LNCAP (cell line): ENCODE measurements at regions not wholly inside any gene's neighbourhood (a gene's known extent, or its start where the extent isn't known, plus 50 kb on each side); places are given as distances from the start of the nearest gene placed in this dataset.

Experiments
- TF ChIP-seq, protein P1 (sequence below): fragments of 450-650 bp; IDR thresholded peaks from 2 replicates; pipeline ENCODE4 v1.5.1; 2017; ENCODE audit warnings: mild to moderate bottlenecking

- TF ChIP-seq, protein P1, sequence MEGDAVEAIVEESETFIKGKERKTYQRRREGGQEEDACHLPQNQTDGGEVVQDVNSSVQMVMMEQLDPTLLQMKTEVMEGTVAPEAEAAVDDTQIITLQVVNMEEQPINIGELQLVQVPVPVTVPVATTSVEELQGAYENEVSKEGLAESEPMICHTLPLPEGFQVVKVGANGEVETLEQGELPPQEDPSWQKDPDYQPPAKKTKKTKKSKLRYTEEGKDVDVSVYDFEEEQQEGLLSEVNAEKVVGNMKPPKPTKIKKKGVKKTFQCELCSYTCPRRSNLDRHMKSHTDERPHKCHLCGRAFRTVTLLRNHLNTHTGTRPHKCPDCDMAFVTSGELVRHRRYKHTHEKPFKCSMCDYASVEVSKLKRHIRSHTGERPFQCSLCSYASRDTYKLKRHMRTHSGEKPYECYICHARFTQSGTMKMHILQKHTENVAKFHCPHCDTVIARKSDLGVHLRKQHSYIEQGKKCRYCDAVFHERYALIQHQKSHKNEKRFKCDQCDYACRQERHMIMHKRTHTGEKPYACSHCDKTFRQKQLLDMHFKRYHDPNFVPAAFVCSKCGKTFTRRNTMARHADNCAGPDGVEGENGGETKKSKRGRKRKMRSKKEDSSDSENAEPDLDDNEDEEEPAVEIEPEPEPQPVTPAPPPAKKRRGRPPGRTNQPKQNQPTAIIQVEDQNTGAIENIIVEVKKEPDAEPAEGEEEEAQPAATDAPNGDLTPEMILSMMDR: no peak
Measured at GRCh38 chr1:79663916-79664315, 657.4 kb upstream of the ADGRL4 start.

- TF ChIP-seq, protein P1: no peak
Measured at GRCh38 chr1:79662596-79662995, 656.1 kb upstream of the ADGRL4 start.

DNA sequence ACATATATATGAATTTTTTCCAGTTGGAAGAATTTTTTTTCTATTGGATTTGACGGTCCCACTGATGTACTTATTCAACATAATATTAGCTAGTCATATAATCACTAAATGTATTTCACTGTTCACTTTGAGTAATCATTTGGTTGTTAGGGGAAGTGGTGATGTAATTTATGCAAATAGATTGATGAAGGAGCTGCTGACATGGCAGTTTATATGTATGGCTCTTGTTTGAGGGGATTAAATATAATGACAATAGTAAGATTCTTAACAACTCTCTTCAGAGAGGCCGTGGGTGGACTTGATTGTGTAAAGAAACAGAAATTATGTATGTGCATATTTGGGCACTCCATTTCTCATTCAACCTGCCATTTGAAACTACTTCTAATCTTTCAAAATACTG lies 653.6 kb upstream of the ADGRL4 start:
- TF ChIP-seq, protein P1: no peak

DNA sequence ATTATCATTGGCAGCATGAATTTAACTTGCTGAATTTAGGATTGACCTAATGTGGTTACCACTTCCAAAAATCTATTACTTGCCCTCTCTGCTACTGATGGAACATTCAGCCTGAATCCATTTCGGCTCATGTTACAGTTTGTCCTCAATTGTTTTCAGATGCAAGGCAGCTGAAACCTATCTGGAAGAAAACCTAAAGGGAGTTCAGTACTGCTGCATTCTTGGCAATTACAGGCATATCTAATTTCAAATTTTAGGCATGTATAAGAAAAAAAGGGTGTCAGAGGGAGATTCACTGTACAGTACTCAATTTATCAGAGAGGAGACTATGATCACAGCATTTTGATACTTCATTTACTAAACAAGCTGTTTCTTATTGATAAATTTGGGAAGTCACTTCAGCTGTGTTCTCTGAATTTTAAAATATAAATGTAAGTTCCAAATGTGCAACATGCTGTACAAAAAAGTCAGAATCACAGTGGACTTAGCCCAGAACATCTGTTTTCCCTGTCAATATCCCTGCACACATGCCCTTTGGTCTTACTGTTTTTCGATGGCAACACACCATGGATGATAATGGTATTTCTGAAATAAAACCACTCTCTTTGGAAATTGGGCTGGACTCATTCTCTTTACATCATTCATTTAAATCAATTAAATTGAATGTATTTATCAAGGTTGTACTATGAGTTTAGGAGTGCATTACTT lies 651.6 kb upstream of the ADGRL4 start:
- TF ChIP-seq, protein P1: no peak

DNA sequence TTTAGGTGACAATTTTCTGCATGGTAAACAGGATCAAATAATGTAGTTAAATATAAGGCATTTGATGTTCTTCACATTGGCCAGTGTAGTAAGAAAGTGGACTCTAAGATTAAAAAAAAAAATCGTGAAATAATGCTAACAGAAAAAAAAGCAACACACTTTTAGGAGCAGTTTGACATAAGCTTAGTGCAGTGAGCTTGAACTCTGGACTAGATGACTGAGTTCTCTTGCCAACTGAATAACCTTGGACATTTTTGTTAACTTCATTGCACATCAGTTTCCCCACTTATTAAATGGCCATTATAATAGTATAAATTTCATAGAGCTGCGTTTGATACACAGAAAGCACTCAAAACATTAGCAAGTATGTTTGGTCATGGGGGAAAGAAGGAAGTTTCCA lies 649.3 kb upstream of the ADGRL4 start:
- TF ChIP-seq, protein P1: no peak

- TF ChIP-seq, protein P1: no peak
Measured at GRCh38 chr1:79652426-79652825, 645.9 kb upstream of the ADGRL4 start.

- TF ChIP-seq, protein P1: no peak
Measured at GRCh38 chr1:79648126-79648525, 641.6 kb upstream of the ADGRL4 start.

- TF ChIP-seq, protein P1: no peak
Measured at GRCh38 chr1:79646880-79647279, 640.4 kb upstream of the ADGRL4 start.
